Sigmoid colon (tissue), 4 donors: ENCODE measurements at regions not wholly inside any gene's neighbourhood (a gene's known extent, or its start where the extent isn't known, plus 50 kb on each side); places are given as distances from the start of the nearest gene placed in this dataset.

Experiments
- CTCF ChIP-seq, 4 experiments: fragments of 450-650 bp in 3 of 4; fragments of 200-600 bp in 1 of 4; IDR thresholded peaks; one replicate each; pipeline ENCODE4 v1.5.1; 2016 to 2019; ENCODE audit warnings: antibody characterized with exemption in 4 of 4, mild to moderate bottlenecking in 3 of 4, moderate library complexity in 2 of 4
- POLR2AphosphoS5 ChIP-seq, 4 donors: sonication (generic); formaldehyde crosslinking; IDR thresholded peaks; one replicate each; pipeline ENCODE4 v1.6.1; 2017; ENCODE audit warnings: antibody characterized with exemption in 4 of 4

DNA sequence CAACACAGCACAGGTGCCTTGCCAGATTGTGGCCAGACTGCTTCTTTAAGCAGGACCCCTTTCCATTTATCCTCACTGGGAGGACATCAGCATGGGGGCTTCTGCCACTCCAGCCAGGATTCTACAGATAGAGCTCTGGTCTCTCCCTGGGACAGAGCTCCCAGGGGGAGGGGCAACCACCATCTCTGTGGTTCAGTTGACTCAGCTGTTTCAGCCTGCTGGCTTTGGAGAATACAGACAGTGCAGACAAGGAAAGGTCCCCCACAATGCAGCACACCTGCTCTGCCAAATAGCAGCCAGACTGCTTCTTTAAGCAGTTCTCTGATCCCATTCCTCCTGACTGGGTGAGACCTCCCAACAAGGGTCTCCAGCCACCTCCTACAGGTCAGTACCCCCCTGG is 132.8 kb downstream of the OR2K2 start:
- no peak for TF ChIP-seq CTCF (IDR thresholded peaks at IDR 0.05)
- no peak for TF ChIP-seq POLR2AphosphoS5 (IDR thresholded peaks at IDR 0.05)
